GM12878 (cell line): ENCODE measurements at regions not wholly inside any gene's neighbourhood (a gene's known extent, or its start where the extent isn't known, plus 50 kb on each side); places are given as distances from the start of the nearest gene placed in this dataset.
"Not testable (repeated sequence)": the region's sequence is repeated elsewhere in the genome, so short reads cannot be mapped to it uniquely, and the experiment has no call there.

Experiments used
- CBFB ChIP-seq: IDR thresholded peaks from 2 replicates; pipeline ENCODE4 v1.6.1; 2016; ENCODE audit warnings: antibody characterized with exemption, low read depth
- CREB1 ChIP-seq: IDR thresholded peaks from 2 replicates; pipeline ENCODE4 v1.6.1; 2012; ENCODE audit warnings: low read depth, mild to moderate bottlenecking, inconsistent platforms
- EP300 ChIP-seq, 2 experiments: fragments of 150-350 bp in 1 of 2; IDR thresholded peaks; 2 replicates each; pipeline ENCODE4 v1.6.1; 2011 to 2012; ENCODE audit warnings: low read depth in 2 of 2, low read length in 2 of 2, borderline replicate concordance in 1 of 2, improper control_type of control experiment in 1 of 2, inconsistent platforms in 1 of 2; ENCODE audit not compliant: control insufficient read depth in 1 of 2
- FOXK2 ChIP-seq: fragments of 450-650 bp; IDR thresholded peaks from 2 replicates; pipeline ENCODE4 v1.6.1; 2017; ENCODE audit warnings: mild to moderate bottlenecking, moderate library complexity
- HCFC1 ChIP-seq: fragments of 150-350 bp; IDR thresholded peaks from 2 replicates; pipeline ENCODE4 v1.6.1; 2014; ENCODE audit warnings: low read length
- NRF1 ChIP-seq: conservative IDR thresholded peaks from 2 replicates; pipeline ENCODE4 v1.6.1; 2011; ENCODE audit warnings: mild to moderate bottlenecking, low read depth, low read length, improper control_type of control experiment
- POLR2AphosphoS5 ChIP-seq: IDR thresholded peaks from 2 replicates; pipeline ENCODE4 v1.6.1; 2011; ENCODE audit warnings: mild to moderate bottlenecking, low read length, inconsistent platforms
- RFX5 ChIP-seq: IDR thresholded peaks from 2 replicates; pipeline ENCODE4 v1.6.1; 2011; ENCODE audit warnings: low read depth, low read length, improper control_type of control experiment
- YY1 ChIP-seq: IDR thresholded peaks from 2 replicates; pipeline ENCODE4 v1.6.1; 2011; ENCODE audit warnings: low read depth, mild to moderate bottlenecking, low read length
- ZNF24 ChIP-seq: fragments of 450-650 bp; IDR thresholded peaks from 2 replicates; pipeline ENCODE4 v1.6.1; 2017; ENCODE audit warnings: antibody characterized with exemption, mild to moderate bottlenecking
- TF ChIP-seq, protein P1 (sequence below), 3 experiments: IDR thresholded peaks in 2 of 3; conservative IDR thresholded peaks in 1 of 3; 2 replicates each; pipeline ENCODE4 v1.5.1; 2011; ENCODE audit warnings: low read depth in 3 of 3, low read length in 3 of 3, mild to moderate bottlenecking in 3 of 3, control low read depth in 2 of 3, moderate library complexity in 2 of 3, inconsistent platforms in 1 of 3, mixed read lengths in 1 of 3; ENCODE audit not compliant: control insufficient read depth in 2 of 3, insufficient read depth in 1 of 3; ENCODE audit errors: extremely low read depth in 1 of 3
- TF ChIP-seq, protein P2 (sequence below): IDR thresholded peaks from 2 replicates; pipeline ENCODE4 v1.6.1; 2012; ENCODE audit warnings: low read depth, low read length, improper control_type of control experiment
- TF ChIP-seq, protein P3 (sequence below): IDR thresholded peaks from 2 replicates; pipeline ENCODE4 v1.6.1; 2012; ENCODE audit warnings: mild to moderate bottlenecking, low read depth, low read length
- TF ChIP-seq, protein P4 (sequence below): fragments of 450-650 bp; IDR thresholded peaks from 2 replicates; pipeline ENCODE4 v1.6.1; 2018; ENCODE audit warnings: mild to moderate bottlenecking, low read depth, moderate library complexity; ENCODE audit not compliant: partially characterized antibody

DNA sequence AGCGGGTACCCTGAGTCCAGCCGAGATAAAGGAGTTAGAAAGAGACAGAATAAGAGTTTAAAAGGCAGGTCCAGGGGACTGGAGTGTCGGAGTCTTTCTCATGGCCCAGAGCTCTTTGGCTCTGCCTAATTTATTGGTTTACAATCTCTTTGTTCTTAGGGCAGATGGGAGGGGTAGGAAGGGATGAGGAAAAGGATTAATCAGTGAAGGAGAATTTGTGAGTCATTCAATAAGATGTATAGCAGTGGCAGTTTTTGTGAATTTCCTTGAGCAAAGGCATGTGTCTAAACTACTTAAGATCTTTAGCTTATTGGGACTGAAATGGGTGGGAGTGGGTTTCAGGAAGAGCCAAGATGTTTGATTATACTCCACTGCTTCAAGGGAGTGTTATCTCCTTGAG is 1671.7 kb downstream of the EFNA5 start:
- not testable (repeated sequence) for TF ChIP-seq FOXK2; NRF1; EP300 (IDR thresholded peaks at IDR 0.05; ENCODE audit: borderline replicate concordance in 1 of 2, control insufficient read depth in 1 of 2, low read depth in 2 of 2, low read length in 2 of 2); CREB1; CBFB; ZNF24; POLR2AphosphoS5; HCFC1; RFX5; YY1
- TF ChIP-seq, protein P1, sequence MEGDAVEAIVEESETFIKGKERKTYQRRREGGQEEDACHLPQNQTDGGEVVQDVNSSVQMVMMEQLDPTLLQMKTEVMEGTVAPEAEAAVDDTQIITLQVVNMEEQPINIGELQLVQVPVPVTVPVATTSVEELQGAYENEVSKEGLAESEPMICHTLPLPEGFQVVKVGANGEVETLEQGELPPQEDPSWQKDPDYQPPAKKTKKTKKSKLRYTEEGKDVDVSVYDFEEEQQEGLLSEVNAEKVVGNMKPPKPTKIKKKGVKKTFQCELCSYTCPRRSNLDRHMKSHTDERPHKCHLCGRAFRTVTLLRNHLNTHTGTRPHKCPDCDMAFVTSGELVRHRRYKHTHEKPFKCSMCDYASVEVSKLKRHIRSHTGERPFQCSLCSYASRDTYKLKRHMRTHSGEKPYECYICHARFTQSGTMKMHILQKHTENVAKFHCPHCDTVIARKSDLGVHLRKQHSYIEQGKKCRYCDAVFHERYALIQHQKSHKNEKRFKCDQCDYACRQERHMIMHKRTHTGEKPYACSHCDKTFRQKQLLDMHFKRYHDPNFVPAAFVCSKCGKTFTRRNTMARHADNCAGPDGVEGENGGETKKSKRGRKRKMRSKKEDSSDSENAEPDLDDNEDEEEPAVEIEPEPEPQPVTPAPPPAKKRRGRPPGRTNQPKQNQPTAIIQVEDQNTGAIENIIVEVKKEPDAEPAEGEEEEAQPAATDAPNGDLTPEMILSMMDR (IDR thresholded peaks at IDR 0.05 in 2 of 3, conservative IDR thresholded peaks at IDR 0.05 in 1 of 3; ENCODE audit: control insufficient read depth in 2 of 3, extremely low read depth in 1 of 3, insufficient read depth in 1 of 3, low read depth in 3 of 3, low read length in 3 of 3): not testable (repeated sequence)
- TF ChIP-seq, protein P2, sequence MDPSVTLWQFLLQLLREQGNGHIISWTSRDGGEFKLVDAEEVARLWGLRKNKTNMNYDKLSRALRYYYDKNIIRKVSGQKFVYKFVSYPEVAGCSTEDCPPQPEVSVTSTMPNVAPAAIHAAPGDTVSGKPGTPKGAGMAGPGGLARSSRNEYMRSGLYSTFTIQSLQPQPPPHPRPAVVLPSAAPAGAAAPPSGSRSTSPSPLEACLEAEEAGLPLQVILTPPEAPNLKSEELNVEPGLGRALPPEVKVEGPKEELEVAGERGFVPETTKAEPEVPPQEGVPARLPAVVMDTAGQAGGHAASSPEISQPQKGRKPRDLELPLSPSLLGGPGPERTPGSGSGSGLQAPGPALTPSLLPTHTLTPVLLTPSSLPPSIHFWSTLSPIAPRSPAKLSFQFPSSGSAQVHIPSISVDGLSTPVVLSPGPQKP: not testable (repeated sequence)
- TF ChIP-seq, protein P3, sequence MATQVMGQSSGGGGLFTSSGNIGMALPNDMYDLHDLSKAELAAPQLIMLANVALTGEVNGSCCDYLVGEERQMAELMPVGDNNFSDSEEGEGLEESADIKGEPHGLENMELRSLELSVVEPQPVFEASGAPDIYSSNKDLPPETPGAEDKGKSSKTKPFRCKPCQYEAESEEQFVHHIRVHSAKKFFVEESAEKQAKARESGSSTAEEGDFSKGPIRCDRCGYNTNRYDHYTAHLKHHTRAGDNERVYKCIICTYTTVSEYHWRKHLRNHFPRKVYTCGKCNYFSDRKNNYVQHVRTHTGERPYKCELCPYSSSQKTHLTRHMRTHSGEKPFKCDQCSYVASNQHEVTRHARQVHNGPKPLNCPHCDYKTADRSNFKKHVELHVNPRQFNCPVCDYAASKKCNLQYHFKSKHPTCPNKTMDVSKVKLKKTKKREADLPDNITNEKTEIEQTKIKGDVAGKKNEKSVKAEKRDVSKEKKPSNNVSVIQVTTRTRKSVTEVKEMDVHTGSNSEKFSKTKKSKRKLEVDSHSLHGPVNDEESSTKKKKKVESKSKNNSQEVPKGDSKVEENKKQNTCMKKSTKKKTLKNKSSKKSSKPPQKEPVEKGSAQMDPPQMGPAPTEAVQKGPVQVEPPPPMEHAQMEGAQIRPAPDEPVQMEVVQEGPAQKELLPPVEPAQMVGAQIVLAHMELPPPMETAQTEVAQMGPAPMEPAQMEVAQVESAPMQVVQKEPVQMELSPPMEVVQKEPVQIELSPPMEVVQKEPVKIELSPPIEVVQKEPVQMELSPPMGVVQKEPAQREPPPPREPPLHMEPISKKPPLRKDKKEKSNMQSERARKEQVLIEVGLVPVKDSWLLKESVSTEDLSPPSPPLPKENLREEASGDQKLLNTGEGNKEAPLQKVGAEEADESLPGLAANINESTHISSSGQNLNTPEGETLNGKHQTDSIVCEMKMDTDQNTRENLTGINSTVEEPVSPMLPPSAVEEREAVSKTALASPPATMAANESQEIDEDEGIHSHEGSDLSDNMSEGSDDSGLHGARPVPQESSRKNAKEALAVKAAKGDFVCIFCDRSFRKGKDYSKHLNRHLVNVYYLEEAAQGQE: not testable (repeated sequence)
- TF ChIP-seq, protein P4, sequence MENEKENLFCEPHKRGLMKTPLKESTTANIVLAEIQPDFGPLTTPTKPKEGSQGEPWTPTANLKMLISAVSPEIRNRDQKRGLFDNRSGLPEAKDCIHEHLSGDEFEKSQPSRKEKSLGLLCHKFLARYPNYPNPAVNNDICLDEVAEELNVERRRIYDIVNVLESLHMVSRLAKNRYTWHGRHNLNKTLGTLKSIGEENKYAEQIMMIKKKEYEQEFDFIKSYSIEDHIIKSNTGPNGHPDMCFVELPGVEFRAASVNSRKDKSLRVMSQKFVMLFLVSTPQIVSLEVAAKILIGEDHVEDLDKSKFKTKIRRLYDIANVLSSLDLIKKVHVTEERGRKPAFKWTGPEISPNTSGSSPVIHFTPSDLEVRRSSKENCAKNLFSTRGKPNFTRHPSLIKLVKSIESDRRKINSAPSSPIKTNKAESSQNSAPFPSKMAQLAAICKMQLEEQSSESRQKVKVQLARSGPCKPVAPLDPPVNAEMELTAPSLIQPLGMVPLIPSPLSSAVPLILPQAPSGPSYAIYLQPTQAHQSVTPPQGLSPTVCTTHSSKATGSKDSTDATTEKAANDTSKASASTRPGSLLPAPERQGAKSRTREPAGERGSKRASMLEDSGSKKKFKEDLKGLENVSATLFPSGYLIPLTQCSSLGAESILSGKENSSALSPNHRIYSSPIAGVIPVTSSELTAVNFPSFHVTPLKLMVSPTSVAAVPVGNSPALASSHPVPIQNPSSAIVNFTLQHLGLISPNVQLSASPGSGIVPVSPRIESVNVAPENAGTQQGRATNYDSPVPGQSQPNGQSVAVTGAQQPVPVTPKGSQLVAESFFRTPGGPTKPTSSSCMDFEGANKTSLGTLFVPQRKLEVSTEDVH: not testable (repeated sequence)
